GM19240 (cell line): ENCODE measurements at regions not wholly inside any gene's neighbourhood (a gene's known extent, or its start where the extent isn't known, plus 50 kb on each side); places are given as distances from the start of the nearest gene placed in this dataset.
"Not testable (repeated sequence)": the region's sequence is repeated elsewhere in the genome, so short reads cannot be mapped to it uniquely, and the experiment has no call there.

Experiments used
- DNase-seq: peaks from one replicate; pipeline ENCODE4 v3.0.0; 2011; ENCODE audit warnings: low spot score; ENCODE audit not compliant: insufficient read length

- no peak for DNase-seq
Measured at GRCh38 chr6:131424475-131424874, 148.6 kb upstream of the ARG1 start.

GRCh38 chr6:131427434-131428058 is 145.5 kb upstream of the ARG1 start:
- DNase-seq, result no peak

- no peak for DNase-seq
Measured at GRCh38 chr6:131430531-131430930, 142.5 kb upstream of the ARG1 start.

GRCh38 chr6:131431718-131432117 is 141.3 kb upstream of the ARG1 start:
- no peak for DNase-seq

GRCh38 chr6:131433927-131434326 is 139.1 kb upstream of the ARG1 start:
- no peak for DNase-seq

- DNase-seq, result no peak
Measured at GRCh38 chr6:131436358-131436757, 136.7 kb upstream of the ARG1 start.

- no peak for DNase-seq
Measured at GRCh38 chr6:131443014-131443413, 130.0 kb upstream of the ARG1 start.

GRCh38 chr6:131443514-131443913 is 129.5 kb upstream of the ARG1 start:
- DNase-seq, result no peak

- not testable (repeated sequence) for DNase-seq
Measured at GRCh38 chr6:131445356-131445755, 127.7 kb upstream of the ARG1 start.

- DNase-seq, result no peak
Measured at GRCh38 chr6:131450861-131451260, 122.2 kb upstream of the ARG1 start.

- DNase-seq, result no peak
Measured at GRCh38 chr6:131451321-131452144, 121.5 kb upstream of the ARG1 start.

- DNase-seq, result no peak
Measured at GRCh38 chr6:131453803-131454202, 119.2 kb upstream of the ARG1 start.

GRCh38 chr6:131456565-131456964 is 116.5 kb upstream of the ARG1 start:
- no peak for DNase-seq

GRCh38 chr6:131459005-131459404 is 114.0 kb upstream of the ARG1 start:
- no peak for DNase-seq

GRCh38 chr6:131460614-131461000 is 112.4 kb upstream of the ARG1 start:
- DNase-seq, result no peak

- DNase-seq, result no peak
Measured at GRCh38 chr6:131469130-131469529, 103.9 kb upstream of the ARG1 start.

GRCh38 chr6:131470534-131470933 is 102.5 kb upstream of the ARG1 start:
- no peak for DNase-seq

- no peak for DNase-seq
Measured at GRCh38 chr6:131471331-131471730, 101.7 kb upstream of the ARG1 start.

- not testable (repeated sequence) for DNase-seq
Measured at GRCh38 chr6:131473303-131473702, 99.7 kb upstream of the ARG1 start.

GRCh38 chr6:131476362-131476761 is 96.7 kb upstream of the ARG1 start:
- no peak for DNase-seq

- DNase-seq, result not testable (repeated sequence)
Measured at GRCh38 chr6:131478740-131479211, 94.2 kb upstream of the ARG1 start.

- no peak for DNase-seq
Measured at GRCh38 chr6:131486608-131487007, 86.4 kb upstream of the ARG1 start.

GRCh38 chr6:131488780-131489179 is 84.2 kb upstream of the ARG1 start:
- no peak for DNase-seq
